ENCODE measurements at regions not wholly inside any gene's neighbourhood (a gene's known extent, or its start where the extent isn't known, plus 50 kb on each side); places are given as distances from the start of the nearest gene placed in this dataset.

DNA sequence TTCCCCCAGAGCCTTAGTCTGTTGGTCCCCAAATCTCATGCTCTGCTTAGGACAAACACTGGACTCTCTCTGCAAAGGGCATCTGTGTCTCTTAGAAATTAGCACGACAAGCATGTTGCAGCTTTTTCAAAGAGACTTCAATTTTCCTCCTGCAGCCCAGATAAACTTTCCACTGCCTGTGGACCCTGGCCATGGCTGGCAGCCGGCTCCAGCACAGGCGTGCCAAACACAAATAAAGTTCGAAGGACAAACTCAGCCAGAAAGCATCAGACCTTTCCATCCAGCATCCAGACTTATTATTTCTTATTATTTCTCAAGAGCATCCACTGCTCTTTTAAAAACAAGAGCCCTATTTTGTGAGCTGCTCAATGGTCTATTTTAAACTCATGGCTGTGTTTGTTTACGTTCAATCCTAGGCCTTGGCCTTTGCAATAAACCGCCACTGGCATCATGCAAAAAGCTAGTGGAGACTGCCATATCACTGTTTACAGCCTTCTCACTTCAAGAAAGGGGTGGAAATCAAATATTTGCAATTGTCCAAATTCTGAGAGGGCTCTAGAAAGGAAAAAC lies 300.8 kb downstream of the BCL11A start:
- Histone ChIP-seq H3K27me3 (ENCODE audit: control insufficient read depth, insufficient read depth, low read length) (no peaks in the 10 kb centered on the region), H3K36me3 (ENCODE audit: control insufficient read depth, insufficient read depth, low read length) (no peaks in the 10 kb centered on the region), H3K4me3 (ENCODE audit: low read depth, low read length) (no peak overlapping the region)
- DNase-seq (ENCODE audit: low read depth) = no peak
- no peak for TF ChIP-seq CTCF (IDR thresholded peaks at IDR 0.05; ENCODE audit: insufficient read depth, low read length, poor library complexity, severe bottlenecking)

- DNase-seq (ENCODE audit: low read depth) = no peak
- TF ChIP-seq CTCF (IDR thresholded peaks at IDR 0.05; ENCODE audit: insufficient read depth, low read length, poor library complexity, severe bottlenecking) = no peak
- Histone ChIP-seq H3K36me3 (ENCODE audit: control insufficient read depth, insufficient read depth, low read length) (no peaks in the 10 kb centered on the region), H3K27me3 (ENCODE audit: control insufficient read depth, insufficient read depth, low read length) (no peaks in the 10 kb centered on the region), H3K4me3 (ENCODE audit: low read depth, low read length) (no peak overlapping the region)
Observed at GRCh38 chr2:60251247-60251646, 302.2 kb downstream of the BCL11A start.

DNA sequence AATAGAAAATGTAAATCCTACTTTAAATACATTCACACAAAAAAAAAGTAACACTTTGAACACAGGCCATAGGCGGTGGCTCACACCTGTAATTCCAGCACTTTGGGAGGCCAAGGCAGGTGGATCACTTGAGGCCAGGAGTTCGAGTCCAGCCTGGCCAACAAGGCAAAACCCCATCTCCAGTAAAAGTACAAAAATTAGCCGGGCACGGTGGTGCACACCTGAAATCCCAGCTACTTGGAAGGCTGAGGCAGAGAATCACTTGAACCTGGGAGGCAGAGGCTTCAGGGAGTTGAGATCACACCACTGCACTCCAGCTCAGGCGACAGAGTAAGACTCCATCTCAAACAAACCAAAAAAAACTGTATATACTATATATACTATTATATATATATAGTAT lies 303.6 kb downstream of the BCL11A start:
- no peak for TF ChIP-seq CTCF (IDR thresholded peaks at IDR 0.05; ENCODE audit: insufficient read depth, low read length, poor library complexity, severe bottlenecking)
- no peak overlapping the region for H3K4me3 ChIP-seq (ENCODE audit: low read depth, low read length)
- no peak for DNase-seq (ENCODE audit: low read depth)
- no peaks in the 10 kb centered on the region for H3K27me3 ChIP-seq (ENCODE audit: control insufficient read depth, insufficient read depth, low read length)
- no peaks in the 10 kb centered on the region for H3K36me3 ChIP-seq (ENCODE audit: control insufficient read depth, insufficient read depth, low read length)

DNA sequence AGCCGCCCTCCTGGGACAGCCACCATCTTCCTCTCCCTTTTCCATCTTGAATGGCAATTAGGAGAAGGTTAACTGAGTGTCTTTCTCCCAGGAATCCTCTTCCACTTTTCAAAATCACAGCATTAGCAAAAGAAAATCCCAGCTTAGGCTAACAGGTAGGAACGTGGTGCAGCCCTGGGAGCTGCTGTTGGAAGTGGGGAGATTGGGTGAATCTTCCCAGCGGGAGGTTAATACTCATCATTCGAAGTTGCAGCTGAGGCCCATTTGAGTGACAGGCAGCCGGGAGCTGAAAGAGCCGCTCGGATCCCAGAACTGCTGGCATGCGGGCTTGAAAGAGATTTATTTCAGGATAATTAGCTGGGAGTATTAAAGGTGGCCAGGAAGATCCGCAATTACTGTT lies 306.0 kb downstream of the BCL11A start:
- Histone ChIP-seq H3K36me3 (ENCODE audit: control insufficient read depth, insufficient read depth, low read length) (no peaks in the 10 kb centered on the region), H3K27me3 (ENCODE audit: control insufficient read depth, insufficient read depth, low read length) (no peaks in the 10 kb centered on the region), H3K4me3 (ENCODE audit: low read depth, low read length) (no peak overlapping the region)
- DNase-seq (ENCODE audit: low read depth) = no peak
- TF ChIP-seq CTCF (IDR thresholded peaks at IDR 0.05; ENCODE audit: insufficient read depth, low read length, poor library complexity, severe bottlenecking) = no peak

- Histone ChIP-seq H3K27me3 (ENCODE audit: control insufficient read depth, insufficient read depth, low read length) (no peaks in the 10 kb centered on the region), H3K36me3 (ENCODE audit: control insufficient read depth, insufficient read depth, low read length) (no peaks in the 10 kb centered on the region), H3K4me3 (ENCODE audit: low read depth, low read length) (no peak overlapping the region)
- no peak for DNase-seq (ENCODE audit: low read depth)
- no peak for TF ChIP-seq CTCF (IDR thresholded peaks at IDR 0.05; ENCODE audit: insufficient read depth, low read length, poor library complexity, severe bottlenecking)
Observed at GRCh38 chr2:60246583-60246982, 306.9 kb downstream of the BCL11A start.

- no peak overlapping the region for H3K4me3 ChIP-seq (ENCODE audit: low read depth, low read length)
- no peaks in the 10 kb centered on the region for H3K36me3 ChIP-seq (ENCODE audit: control insufficient read depth, insufficient read depth, low read length)
- no peak for DNase-seq (ENCODE audit: low read depth)
- TF ChIP-seq CTCF (IDR thresholded peaks at IDR 0.05; ENCODE audit: insufficient read depth, low read length, poor library complexity, severe bottlenecking) = no peak
- no peaks in the 10 kb centered on the region for H3K27me3 ChIP-seq (ENCODE audit: control insufficient read depth, insufficient read depth, low read length)
Observed at GRCh38 chr2:60234274-60234986, 319.0 kb downstream of the BCL11A start.

All from kidney epithelial cell (primary cell).